KBM-7 (cell line): ENCODE measurements at regions not wholly inside any gene's neighbourhood (a gene's known extent, or its start where the extent isn't known, plus 50 kb on each side); places are given as distances from the start of the nearest gene placed in this dataset.
"Not testable (repeated sequence)": the region's sequence is repeated elsewhere in the genome, so short reads cannot be mapped to it uniquely, and the experiment has no call there.

Source experiments
- DNase-seq: peaks from one replicate; pipeline ENCODE4 v3.0.0-alpha.2; 2015
- in situ Hi-C: fragments of 300-500 bp; cut with MboI; formaldehyde crosslinking; loops from 2 replicates; pipeline ENCODE4 v1.14.3; 2020; ENCODE audit warnings: low sequenced_read_pairs, low pct_unique_long_range_greater_than_20kb, mixed read lengths

- in situ Hi-C loops = no loop called here
- no peak for DNase-seq
Observed at GRCh38 chr1:213414911-213415310, 363.9 kb downstream of the RPS6KC1 start.

- in situ Hi-C loops = no loop called here
- DNase-seq = no peak
Observed at GRCh38 chr1:213415691-213416380, 364.8 kb downstream of the RPS6KC1 start.

GRCh38 chr1:213416461-213417224 is 365.6 kb downstream of the RPS6KC1 start:
- in situ Hi-C loops = no loop called here
- DNase-seq = no peak

GRCh38 chr1:213417225-213417820 is 366.3 kb downstream of the RPS6KC1 start:
- in situ Hi-C loops = no loop called here
- DNase-seq = no peak

- no peak for DNase-seq
- in situ Hi-C loops = no loop called here
Observed at GRCh38 chr1:213417846-213418245, 366.8 kb downstream of the RPS6KC1 start.

GRCh38 chr1:213418268-213419071 is 367.4 kb downstream of the RPS6KC1 start:
- DNase-seq = no peak
- in situ Hi-C loops = no loop called here

GRCh38 chr1:213419401-213420030 is 368.5 kb downstream of the RPS6KC1 start:
- in situ Hi-C loops = no loop called here
- no peak for DNase-seq

- in situ Hi-C loops = not testable (repeated sequence)
Observed at GRCh38 chr1:213421178-213421577, 370.1 kb downstream of the RPS6KC1 start.

GRCh38 chr1:213423041-213423440 is 372.0 kb downstream of the RPS6KC1 start:
- in situ Hi-C loops = no loop called here
- no peak for DNase-seq

More at GRCh38 chr1:213421178-213421577, 370.1 kb downstream of the RPS6KC1 start:
- DNase-seq = not testable (repeated sequence)

- in situ Hi-C loops = no loop called here
- DNase-seq = no peak
Observed at GRCh38 chr1:213423605-213424004, 372.6 kb downstream of the RPS6KC1 start.

- in situ Hi-C loops = no loop called here
- no peak for DNase-seq
Observed at GRCh38 chr1:213425376-213426030, 374.5 kb downstream of the RPS6KC1 start.

GRCh38 chr1:213429642-213430041 is 378.6 kb downstream of the RPS6KC1 start:
- in situ Hi-C loops = no loop called here
- no peak for DNase-seq

- in situ Hi-C loops = no loop called here
- no peak for DNase-seq
Observed at GRCh38 chr1:213435715-213436114, 384.7 kb downstream of the RPS6KC1 start.

GRCh38 chr1:213438339-213438738 is 387.3 kb downstream of the RPS6KC1 start:
- in situ Hi-C loops = no loop called here

GRCh38 chr1:213439703-213440102 is 388.7 kb downstream of the RPS6KC1 start:
- no peak for DNase-seq
- in situ Hi-C loops = no loop called here

More at GRCh38 chr1:213438339-213438738, 387.3 kb downstream of the RPS6KC1 start:
- no peak for DNase-seq

- no peak for DNase-seq
- in situ Hi-C loops = no loop called here
Observed at GRCh38 chr1:213440766-213441165, 389.7 kb downstream of the RPS6KC1 start.

GRCh38 chr1:213443415-213443814 is 392.4 kb downstream of the RPS6KC1 start:
- in situ Hi-C loops = no loop called here
- DNase-seq = no peak

GRCh38 chr1:213444224-213444623 is 393.2 kb downstream of the RPS6KC1 start:
- in situ Hi-C loops = no loop called here
- DNase-seq = no peak
